DLD1 (cell line): ENCODE measurements at regions not wholly inside any gene's neighbourhood (a gene's known extent, or its start where the extent isn't known, plus 50 kb on each side); places are given as distances from the start of the nearest gene placed in this dataset.
"Not testable (repeated sequence)": the region's sequence is repeated elsewhere in the genome, so short reads cannot be mapped to it uniquely, and the experiment has no call there.

ENCODE experiments used
- in situ Hi-C: cut with HindIII; loops from 2 replicates; pipeline ENCODE4 v1.10.0; 2017; ENCODE audit warnings: low sequenced_read_pairs

DNA sequence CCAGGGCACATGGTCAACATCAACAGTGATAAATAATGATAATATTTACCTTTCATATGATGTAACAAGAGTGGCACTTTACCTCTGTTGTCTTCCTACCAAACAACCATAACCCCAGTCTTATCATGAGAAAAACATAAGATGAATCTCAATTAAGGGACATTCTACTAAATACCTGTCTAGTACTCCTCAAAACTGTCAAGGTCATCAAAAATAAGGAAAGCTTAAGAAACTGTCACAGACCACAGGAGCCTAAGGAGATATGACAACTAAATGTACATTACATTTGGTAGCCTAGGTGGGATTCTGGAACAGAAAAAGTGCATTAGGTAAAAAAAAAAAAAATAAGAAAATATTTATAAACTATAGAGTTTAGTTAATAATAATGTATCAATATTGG is 118.1 kb downstream of the CCDC34 start:
- in situ Hi-C loops: loop anchor here (5.0 kb wide), 1 partner anchor 43 kb away; no protein-coding TSS in a partner anchor

DNA sequence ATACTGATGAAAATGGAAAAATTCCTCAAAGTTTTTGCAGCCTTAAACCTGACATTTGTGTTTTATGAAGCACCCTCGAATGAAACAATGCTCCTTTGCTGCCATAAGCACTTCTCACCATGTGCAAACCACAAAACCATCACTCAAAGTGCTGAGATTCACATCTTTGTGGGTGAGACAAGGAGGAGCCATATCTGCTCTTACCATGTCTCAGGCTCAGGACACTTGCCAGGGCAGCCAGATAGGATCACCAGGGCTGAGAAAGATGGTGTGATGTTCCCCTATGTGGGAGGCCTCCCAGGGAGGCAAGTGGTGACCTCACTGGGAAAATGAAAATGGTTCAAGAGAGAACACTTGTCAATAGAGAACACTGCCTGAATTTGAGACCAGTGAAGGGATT is 120.4 kb downstream of the CCDC34 start:
- in situ Hi-C loops: no loop called here

DNA sequence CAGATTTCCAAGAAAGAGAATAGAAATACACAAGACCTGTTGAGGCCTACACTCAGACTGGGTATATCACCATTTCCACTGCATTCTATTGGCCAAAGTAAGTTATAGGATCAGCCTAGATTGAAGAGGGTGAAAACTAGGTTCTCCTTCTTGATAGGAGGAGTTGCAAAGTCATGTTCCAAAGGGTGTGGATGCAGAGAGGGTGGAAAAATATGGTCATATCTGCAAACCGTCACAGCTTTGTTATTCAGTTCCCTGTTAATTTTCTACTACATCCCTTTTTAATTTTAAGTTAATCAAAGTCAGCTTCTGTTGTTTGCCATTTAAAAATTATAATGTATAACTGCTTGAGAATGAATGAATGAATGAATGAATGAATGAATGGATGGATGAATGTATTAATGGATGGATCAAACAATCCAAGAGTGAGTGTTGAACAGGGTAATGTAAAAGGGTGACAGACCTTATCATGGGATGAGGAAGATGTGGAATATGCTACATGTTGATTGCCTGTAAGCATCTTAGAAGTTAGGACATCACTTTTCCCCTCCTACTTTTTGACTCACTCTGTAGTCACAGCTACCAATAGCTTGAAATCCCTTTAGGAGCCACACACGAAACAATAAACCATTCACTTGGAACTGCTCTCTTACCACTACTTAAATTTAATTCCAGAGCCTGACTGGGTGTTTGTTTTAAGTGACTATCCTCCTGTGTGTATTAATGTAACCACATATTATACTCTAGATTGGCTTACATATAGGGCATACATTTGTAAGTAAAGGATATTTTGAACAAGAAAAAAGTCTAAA is 121.5 kb downstream of the CCDC34 start:
- in situ Hi-C loops: no loop called here

DNA sequence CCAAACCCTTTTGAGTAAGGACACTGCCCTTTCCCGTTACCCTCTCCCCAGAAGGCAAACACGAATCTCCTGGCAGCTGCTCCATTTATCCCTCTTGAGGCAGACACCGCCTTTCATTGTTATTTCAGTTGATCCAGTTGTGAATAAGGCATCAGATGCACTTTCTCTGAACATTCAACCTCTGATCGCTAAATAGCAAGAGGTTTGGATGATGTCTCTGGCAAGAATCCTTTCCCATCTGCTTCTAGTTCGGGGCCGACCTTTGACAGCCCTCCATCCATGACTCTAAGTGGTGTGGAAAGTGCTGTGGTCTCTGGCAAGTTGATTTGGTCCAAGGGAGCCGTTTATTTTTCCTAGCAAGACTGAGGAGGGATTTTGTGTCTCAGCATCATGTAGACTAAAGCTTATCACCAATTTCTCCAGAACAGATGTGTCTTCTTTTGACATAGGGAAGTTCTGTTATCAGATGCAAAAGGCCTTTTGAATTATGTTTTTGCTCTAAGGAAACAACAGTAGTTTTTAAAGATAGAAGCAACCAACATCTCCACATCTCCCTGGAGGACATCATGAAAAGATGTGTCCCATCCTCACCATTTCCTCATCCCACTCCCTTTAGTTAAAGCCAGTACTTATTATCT is 123.6 kb downstream of the CCDC34 start:
- in situ Hi-C loops: no loop called here

DNA sequence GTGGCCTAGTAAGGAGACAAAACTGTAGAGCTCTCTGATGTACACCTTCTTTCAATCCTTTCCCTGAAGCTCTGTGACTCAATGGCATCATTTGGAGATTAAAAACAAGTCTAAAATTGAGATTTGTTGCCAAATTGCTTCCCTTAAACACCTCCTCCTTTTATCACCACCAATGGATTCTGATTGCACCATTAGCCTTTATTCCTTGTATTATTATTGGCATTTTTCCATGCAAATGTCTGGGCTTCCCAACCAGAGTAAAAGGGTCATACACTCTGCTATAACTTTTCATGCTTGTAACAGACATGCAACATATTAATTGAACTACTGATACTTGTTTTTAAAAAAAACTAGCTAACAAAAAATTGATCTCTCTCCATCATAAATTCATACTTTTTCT is 124.2 kb downstream of the CCDC34 start:
- in situ Hi-C loops: no loop called here

DNA sequence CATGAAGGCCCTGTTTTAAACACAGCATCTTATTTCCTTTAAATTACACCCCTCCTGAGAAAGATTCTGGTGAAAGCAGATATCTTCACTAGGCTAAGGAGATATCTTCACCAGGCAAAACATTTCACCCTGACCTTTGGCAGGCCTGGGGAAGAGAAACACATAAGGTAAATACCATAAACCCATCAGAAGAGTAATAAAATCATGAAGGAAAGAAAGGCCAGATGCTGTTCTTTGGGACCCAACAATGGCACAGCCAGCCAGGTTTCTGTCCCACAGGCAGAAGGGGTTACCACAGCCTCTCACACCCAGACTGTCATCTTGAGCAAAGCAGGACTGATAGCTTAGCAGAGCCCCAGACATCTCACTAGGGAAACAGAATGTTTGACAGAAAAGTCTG is 125.4 kb downstream of the CCDC34 start:
- in situ Hi-C loops: no loop called here

DNA sequence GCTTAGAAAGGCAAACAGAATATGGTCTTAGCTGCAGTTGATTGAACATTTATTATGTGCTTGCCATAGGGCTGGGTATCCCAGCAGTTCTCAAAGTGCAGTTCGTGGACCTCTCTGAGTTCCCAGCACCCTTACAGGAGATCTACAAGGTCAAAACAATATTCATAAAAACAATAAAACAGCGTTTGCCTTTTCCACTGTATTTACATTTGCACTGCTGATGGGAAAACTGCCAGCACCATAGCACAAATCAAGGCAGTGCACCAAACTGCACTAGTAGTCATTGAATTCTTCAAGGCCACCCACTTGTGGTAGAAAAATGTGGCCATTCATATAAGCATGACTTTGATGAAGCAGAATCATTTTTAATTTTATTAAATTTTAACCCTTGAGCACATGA is 128.1 kb downstream of the CCDC34 start:
- in situ Hi-C loops: no loop called here

DNA sequence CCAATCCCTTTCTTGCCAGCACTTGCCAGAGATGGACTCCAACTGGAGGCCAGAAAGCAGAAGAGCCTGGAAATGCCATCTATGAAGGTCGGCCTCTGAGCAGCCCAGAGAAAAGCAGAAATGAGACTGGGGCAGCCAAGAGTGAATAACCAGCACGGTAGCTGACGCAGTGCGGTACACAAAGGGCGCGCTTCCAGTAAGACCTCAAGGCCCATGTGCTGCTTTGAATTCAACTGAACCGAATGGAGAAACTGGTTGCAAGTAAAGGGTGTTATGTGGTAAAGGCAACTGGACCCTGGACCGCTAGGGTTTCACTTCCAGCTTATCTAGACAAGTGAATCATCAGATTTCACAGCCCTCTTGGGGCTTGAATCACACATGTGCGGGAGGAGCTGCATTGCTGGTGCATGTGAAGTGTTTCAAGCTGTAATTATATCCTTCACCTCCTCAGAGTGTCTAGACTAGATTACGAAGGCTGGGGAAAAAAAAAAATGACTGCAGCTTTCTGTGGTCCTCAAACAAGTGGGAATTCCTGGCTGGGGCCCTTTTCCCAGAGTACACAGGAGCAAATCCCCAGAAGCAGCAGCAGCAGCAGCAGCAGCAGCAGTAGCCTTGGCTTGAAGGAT is 128.9 kb downstream of the CCDC34 start:
- in situ Hi-C loops: no loop called here

DNA sequence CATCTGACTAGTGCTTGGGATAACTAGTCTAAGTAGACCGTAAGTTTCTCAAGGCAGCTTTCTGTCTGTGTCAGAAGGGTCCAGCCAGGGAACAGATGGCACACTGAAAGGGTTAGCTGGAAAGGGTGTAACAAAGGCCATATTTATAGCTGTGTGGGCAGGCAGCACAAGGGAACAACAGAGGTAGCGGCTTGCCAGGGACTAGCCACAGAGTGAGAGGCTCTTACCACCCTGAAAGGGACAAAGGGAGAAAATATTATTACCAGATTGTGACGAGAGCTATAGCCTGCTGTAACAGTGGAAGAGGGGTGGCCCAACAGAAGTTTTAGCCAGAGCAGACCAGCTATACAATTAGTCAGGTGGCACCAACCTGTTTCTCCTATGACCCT is 129.4 kb downstream of the CCDC34 start:
- in situ Hi-C loops: no loop called here

DNA sequence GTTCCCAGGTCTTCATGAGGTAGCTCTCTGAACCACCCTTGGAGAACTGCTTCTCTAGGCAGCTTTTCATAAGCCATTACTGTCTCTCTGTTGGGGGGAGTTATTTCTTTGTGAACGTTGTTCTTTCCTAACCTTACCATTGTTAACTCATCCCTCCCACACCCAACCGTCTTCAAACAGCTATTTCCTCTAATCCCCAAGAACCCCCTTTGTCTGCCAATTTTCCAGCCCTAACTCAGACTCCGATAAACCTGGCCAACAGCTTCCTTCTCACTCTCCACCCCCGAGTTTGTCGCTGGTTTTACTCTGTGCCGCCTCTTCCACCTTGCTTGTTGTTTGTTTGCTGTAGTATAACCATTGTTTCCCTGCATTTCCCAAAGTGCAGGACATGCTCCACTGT is 131.5 kb downstream of the CCDC34 start:
- in situ Hi-C loops: no loop called here

DNA sequence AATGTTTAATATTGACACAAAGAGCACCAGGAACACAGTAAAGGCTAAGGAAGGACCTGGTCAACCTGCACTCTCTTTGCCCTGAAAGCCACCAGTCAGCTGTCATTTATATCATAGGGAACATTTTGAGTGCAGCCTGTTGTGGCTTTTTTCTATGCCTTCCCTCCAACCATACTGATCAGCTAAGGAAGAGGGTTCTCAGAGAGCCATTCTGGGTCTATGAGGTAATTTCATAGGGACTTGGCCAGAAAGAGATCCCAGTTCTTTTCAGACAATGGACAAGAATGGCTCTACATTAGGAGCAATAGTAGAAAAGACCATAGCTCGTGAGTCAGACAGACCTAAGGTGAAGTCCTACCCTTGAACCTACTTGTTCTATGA is 132.8 kb downstream of the CCDC34 start:
- in situ Hi-C loops: no loop called here

DNA sequence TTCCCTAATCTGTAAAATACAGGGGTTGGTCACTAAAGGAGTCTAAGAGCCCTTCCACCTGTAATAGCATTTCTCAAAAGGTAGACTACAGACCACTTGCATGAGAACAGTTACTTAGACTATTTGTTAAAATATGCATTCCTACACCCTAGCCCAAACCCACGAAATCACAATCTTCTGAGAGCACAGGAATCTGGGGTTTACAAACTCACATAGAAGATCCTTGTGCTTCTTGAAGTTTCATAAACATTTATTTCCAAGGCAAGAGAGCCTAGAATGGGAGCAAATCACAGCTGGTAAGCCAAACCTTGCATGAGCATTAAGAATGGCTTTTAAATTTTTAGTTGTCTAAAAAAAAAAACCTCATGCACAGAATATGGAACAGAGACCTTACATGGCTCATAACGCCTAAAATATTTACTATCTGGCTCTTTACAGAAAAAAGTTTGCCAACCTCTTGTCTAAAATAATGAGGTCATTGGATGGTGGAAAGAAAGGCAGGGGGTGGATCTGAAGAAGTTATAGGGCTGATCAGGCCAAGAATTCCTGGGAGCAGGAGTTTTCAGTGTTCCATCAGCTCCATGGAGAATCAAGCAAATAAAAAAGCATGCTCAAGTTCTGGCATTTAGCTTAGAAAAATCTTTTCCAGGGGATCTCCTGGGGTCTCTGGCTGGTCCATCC is 133.4 kb downstream of the CCDC34 start:
- in situ Hi-C loops: no loop called here

DNA sequence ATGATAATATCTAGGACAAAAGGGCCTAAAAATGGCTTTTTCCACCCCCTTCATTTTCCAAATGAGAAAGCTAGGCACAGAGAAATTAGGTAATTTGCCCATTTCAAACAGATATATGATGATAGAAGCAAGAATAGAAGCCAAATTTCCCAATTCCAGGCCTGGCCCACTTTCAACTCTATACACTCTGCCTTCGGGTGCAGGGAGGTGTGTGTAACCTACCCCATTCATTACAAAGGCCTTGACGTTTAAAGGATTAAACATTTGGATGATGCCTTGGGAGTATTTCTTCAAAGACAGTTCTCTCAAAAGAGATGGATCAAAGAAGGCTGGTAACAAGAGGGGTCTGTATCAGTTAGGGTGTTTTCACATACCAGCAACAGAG is 134.1 kb downstream of the CCDC34 start:
- in situ Hi-C loops: no loop called here

DNA sequence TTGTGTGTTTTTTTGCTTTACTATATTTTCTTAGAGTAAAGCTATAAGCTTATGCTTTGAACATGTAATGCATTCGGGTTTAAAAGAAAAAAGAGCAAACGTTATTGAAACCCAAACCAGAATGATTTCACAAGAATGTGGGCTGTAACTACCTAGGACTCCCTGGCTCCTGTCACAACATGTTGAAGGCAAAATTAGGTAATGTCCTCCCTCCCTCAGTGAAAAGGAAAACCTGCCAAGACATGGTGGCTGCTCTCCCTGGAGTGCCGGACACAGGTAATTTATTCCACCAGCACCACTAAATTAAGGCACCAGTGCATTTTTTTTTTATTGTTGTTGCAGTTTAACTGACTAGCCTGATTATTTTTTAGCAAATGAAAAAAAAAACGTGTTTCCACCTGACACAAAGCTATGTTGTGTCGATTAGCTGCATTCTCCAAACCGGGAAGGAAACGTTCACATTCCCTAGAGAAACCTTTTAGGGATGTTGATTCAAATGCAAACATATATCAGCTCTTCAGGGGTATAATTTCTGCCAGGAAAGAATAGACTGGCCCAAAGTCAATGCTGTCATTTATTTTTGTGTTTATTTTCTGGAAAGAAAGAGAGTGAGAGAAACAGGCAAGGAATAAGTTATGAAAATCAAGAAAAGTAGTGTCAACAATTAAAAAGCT is 134.6 kb downstream of the CCDC34 start:
- in situ Hi-C loops: no loop called here

DNA sequence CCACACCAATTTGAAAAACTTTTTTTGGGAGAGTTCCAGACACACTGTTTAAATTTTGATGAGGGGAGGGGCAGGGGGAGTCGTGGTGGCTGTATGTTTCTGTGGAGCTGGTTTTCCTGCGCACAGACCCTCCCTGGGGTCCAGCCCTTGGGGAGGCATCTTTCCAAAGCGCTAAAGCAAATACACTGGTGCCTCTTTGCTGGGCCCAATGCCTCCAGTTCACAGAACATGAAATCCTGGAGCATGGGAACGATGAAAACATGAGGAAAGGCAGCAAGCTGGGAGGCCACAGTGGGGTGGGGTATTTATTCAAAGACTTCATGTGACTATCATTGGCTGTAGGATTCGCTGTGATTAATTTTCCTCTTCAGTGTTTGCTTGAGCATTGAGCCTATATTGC is 135.3 kb downstream of the CCDC34 start:
- in situ Hi-C loops: no loop called here

DNA sequence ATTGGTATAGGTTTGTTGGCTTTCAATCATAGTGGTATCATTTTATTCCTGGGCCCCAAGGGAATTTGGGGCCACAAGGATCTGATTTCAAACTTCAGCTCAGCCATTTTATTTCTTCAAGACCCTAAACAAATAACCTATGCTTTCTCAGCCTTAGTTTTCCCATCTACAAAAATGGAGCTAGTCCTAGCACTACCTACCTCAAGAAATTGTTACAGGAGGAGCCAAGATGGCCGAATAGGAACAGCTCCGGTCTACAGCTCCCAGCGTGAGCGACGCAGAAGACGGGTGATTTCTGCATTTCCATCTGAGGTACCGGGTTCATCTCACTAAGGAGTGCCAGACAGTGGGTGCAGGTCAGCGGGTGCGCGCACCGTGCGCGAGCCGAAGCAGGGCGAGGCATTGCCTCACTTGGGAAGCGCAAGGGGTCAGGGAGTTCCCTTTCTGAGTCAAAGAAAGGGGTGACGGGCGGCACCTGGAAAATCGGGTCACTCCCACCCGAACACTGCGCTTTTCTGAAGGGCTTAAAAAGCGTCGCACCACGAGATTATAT is 143.5 kb downstream of the CCDC34 start:
- in situ Hi-C loops: not testable (repeated sequence)

DNA sequence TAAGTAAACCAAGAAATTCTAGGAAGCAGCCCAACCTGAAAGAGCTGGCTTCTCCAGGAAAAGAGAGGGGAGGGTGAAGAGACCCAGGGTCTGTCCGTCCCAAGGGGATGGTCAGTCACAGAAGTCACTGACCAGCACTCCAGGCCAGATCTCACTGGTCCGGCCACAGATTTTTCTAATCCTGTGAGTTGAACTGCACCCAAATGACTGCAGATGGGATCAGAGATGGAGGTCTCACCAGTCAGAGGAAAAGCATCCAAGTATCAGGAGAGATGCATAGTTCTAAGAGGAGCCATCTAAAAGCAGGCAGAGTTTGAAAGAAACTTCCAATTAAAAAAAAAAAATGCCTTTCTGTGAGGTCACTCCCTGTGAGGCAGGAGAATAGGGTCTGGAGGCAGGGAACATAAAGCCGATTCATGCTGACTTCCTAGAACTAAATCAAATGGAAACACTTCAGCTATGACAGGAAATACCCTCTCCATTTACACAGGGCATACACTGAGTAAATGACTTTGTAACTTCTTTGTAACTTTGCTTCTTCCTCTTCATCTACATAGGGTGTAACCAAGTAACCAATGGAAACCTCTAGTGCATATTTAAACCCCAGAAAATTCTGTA is 144.5 kb downstream of the CCDC34 start:
- in situ Hi-C loops: no loop called here

DNA sequence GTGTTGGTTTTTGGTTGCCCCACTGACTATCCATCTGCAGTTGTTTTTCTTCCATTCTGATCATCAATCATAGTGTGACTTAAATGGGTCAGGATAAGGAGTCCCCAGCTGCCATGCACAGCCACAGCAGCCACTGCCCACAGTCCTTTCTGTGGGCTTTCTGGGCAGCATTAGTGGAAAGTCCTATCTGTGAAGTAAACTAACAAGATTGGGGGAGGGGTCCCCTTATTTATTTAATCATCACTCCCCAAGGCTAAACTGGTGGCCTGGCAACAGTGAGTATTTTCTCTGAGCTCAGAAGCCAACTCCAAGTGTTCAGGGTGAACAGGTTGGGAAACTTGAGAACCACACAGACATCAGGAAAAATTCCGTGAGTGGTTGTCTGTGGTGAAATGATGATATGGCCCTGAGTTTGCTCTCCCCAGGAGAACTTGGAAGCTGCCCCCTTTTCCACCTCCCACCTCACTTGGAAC is 145.0 kb downstream of the CCDC34 start:
- in situ Hi-C loops: no loop called here

DNA sequence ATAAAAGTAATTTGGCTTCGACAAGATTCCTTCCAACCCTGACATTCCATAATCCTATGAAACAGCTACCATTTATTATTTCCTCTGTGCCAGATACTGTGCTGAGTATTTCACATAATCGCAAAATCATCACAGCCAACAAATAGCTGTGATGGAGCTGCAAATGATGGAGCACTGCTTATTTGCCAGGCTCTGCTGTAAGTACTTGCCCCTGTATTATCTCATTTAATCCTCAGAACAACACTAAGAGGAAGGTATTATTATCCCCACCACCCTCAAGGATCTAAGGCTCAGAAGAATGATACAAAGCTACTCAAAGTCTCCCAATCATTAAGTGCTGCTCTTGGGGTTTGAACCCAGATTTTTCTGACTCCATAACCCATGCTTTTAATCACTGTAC is 145.5 kb downstream of the CCDC34 start:
- in situ Hi-C loops: no loop called here
